Activated T-cell treated with anti-CD3 and anti-CD28 coated beads for 24 hours (primary cell): ENCODE measurements at regions not wholly inside any gene's neighbourhood (a gene's known extent, or its start where the extent isn't known, plus 50 kb on each side); places are given as distances from the start of the nearest gene placed in this dataset.

Experiments used
- DNase-seq: peaks from one replicate; pipeline ENCODE4 v3.0.0-alpha.2; 2020; ENCODE audit warnings: low read depth

DNA sequence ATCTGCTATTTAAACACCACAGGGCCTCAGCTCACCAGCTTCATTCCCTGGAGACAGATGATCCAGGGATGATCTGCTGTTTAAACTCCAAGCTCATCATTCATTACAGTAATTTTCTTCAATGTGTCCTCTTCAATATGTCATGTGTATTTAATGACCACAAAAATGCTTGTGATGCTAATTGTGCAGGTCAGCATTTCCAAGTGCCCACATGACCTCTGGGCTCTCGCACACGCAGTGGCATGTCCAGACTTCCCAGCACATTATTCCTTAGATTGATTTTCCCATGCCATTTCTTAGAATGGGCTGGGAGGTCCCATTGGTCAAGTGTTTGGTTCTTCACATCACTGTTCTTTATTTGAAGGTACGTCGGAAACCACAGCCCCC, 434.4 kb downstream of the HAO1 start:
- no peak for DNase-seq

DNA sequence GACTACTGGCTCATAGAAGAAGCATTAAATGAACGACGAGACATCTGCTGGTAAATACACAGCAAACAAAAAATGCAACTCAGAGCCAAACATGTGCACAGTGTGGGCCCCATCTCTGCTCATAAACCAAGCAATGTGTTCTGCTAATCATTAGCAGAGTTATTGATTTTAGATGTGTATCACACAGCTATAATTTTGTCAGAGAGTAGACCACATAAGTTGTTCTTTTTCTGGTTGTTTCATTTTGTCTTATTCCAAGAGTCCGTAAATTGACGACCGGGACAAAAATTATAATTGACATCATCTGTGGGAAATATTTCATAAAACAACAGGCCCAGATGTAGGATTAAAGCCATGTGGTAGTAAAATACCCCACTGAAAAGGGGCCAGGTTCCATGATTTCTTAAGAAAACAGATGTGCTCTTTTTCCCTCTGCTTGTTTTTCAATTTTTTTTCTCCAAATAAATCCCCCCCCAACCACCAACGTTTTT, 423.6 kb downstream of the HAO1 start:
- DNase-seq, result no peak

DNA sequence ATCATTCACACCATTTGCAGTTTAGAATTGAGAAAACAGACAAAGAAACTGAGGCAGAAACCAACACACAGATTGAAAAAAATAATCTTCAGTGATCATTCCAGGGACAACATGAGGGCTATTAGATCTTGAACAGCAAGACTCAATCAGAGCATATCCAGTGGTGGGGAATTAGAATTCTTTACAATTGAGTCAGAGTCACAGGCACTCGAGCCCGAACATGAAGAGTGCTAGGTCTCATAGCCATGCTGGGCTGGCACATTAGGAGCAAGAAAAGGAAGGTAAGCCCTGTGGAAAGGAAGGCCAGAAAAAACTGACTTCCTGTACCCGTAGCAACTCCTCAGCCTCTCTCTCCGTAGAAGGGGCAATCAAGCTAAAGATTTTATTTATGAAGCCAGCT, 419.9 kb downstream of the HAO1 start:
- no peak for DNase-seq

DNA sequence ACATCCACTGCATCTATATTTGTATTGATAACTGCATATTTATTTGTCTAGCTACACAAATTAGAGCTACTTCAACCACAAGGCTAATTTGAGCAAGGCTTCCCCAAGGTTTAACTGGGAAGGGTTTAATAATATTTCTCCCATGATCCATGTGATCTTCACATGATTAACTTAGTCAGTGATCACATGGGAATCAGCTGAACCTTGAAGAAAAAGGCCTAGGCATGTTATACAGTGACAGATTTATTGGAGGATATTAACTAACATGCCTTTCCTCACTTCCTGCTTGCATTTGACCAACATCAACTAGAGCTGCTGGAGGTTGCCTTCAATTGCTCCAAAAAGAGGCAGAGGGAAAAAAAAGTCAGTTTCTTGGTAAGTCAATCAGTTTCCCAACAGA, 417.0 kb downstream of the HAO1 start:
- no peak for DNase-seq

DNA sequence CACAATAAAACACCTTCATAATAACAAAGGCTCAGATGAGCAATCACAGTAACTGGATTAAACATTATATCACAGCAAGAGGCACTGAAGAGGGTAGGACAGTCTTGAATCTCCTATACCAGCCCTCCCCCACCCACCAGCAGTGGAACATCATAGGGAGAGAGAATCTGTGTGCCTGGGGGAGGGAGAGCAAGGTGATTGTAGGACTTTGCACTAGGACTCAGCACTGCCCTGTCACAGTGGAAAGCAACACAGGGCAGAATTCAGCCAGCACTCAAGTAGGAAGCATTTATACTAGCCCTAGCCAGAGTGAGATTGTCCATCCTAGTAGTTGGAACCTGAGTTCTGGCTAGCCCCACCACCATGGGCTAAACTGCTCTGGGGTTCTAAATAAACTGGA, 400.2 kb downstream of the HAO1 start:
- no peak for DNase-seq

DNA sequence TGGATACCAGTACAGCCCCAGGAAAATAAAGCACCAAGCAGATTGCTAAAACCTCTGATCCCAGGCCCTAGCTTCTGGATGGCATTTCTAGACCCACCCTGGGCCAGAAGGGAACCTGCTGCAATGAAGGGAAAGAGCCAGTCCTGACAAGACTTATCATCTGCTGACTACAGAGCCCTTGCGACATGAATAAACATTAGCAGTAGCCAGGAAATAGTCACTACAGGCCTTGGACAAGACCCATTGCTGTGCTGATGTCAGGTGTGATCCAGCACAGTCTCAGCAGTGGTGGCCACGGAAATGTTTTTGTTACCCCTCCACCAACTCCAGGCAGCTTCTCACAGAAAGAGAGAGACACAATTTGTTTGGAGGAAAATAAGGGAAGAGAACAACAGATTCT, 399.3 kb downstream of the HAO1 start:
- no peak for DNase-seq

DNA sequence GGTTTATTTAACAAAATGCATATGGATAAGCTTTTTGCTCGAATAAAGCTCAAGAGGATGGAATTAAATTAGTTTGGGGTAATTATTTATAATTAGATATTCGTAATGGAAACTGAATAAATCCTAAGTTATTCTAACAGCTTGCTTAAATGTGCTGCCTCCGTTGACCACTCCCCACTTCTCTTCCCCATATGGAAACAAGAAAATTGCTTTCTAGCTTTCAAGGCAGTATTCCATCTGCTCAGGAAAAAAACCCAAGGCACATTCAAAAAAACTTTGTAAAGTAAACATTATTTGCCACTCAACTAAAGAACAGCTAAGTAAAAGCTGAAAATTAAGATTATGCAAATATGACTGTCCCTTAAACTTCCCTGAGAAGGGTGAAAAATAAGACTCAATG, 369.2 kb downstream of the HAO1 start:
- DNase-seq, result no peak

DNA sequence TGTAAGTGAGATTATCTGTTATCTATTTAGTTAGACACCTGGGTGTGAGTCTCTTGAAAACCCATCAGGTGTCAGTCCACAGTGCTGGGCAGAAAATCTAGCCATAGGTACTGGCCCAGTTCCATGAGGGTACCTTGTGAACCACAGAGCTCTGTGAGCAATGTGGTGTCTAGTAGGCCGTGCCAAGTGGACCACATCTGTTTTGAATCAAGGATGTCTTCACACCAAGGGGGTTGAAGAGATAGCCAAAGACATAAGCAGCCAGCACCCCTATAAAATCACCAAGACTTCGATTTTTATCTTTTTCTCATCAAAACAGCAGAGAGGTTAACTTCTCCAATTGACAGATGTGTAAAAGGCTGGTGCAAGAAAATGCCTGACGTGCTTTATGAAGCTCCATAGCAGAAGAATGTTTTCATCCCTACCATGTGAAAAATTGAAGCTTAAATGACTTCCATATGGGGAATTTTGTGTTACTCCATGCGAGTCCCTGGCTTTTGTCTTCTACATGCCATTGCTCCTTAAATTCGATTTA, 368.7 kb downstream of the HAO1 start:
- no peak for DNase-seq

DNA sequence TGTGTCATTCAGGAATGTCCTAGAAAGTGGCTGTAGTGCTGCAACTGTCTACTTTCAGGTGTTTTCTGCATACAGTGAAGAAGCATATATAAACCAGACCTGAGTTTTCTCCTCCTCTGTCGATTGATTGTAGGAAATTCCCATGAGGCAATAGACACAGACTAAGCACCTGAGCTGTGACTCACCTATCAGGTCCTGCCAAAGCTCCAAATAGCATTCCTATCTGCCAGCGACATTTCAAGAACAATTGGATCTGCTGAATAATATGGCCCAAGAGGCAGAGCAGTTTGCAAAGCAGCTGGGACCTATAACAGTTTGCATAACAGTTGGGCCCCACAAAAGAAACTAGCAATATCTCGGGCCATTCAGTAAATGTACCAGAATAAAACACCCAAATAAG, 360.4 kb downstream of the HAO1 start:
- DNase-seq, result no peak

DNA sequence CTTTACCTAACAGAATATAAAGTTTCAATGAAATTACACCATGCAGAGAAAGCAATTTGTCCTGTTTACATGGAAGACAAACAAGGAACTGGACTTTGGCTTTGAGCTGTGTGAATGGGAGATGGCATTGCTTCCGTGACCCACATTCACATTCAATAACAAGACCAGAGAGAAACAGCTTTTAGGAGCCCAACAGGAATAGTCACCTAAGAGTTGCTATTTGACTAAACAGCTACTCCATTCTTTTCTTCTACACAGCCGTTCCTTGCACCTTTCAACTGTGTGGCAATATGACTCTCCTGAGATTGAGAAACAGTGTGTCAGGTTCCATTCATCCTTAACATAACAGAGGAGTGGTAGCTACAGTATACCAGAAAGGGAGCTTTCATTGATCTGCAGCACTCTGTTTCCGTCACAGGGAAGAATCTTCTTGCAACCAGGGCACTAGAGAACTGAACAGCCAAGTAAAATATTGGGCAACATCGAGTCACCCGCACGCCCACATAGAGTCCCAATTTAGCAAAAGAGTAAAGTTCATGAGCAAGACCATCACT, 355.1 kb downstream of the HAO1 start:
- no peak for DNase-seq

DNA sequence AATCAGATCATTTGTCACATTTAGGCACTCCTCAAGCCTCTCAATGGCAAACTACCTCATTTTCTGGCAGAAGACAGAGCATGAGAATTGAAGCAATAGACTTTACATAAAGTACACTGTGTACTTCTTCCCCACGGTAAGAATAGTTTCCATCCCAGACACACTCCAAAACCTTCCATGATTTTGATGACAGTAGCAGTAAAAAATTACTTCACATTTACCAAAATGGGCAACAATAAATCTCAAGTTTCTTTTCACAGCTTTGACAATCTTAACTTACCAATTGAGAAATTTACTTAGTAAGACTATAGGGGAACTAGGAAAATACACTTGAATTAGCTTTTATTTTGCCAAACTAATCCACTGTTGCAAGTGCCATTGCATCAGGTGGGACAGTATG, 353.8 kb downstream of the HAO1 start:
- no peak for DNase-seq

DNA sequence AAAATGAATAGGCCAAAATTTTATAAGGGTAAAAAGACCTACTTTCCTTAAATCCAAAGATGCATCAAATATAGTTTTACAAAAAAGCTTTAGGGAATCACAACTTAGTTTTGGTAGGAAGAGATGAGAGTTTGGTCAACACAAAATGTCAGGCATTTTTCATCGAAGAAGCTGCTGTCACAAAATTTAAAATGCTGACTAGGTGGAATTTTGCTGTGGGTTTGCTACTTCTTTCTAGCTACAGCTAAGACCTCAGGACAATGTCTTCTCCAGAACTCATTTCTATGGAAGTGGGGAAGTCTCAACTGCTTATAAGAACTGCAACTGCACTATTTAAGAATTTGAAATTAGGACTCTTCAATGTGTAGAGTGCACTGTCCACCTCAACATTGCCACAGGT, 351.1 kb downstream of the HAO1 start:
- no peak for DNase-seq

DNA sequence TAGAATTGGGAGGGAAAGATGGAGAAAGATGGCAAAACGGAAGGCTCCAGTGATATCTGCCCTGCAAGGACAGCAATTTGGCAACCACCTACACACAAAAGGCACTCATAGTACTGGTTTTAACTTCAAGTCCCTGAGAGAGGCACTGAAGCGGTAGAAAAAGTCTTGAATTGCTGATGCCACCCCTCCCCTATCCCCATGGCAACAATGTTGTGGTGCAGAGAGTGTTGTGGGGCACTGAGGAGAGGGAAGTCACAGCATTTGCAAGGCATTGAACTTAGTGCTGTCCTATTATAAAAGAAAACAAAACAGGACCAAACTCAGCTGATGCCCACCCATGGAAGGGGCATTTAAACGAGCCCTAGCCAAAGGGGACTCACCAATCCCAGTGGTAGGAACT, 343.7 kb downstream of the HAO1 start:
- no peak for DNase-seq

DNA sequence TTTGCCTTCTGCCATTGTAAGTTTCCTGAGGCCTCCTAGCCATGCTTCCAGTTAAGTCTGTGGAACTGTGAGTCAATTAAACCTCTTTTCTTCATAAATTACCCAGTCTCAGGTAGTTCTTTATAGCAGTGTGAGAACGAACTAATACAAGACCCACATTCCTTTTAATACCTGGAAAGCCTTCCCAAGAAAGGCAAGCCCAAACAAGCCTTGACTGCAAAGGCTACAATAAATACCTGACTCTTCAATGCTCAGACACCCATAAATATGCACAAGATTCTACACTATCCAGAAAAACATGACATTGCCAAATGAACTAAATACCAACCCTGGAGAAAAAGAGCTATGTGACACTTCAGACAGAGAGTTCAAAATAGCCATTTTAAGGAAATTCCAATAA, 338.8 kb downstream of the HAO1 start:
- no peak for DNase-seq

DNA sequence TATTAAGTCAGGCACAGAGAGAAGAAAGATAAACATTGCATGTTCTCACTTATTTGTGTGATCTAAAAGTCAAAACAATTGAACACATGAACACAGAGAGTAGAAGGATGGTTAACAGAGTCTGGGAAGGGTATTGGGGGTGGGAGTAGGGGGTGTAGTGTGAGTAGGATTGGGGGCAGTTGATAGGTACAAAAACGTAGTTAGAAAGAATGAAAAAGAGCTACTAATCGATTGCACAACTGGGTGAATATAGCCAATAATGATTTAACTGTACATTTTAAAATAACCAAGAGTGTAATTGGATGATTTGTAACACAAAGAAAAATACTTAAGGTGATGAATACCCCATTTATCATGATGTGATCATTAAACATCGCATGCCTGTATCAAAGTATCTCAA, 333.3 kb downstream of the HAO1 start:
- DNase-seq, result no peak

DNA sequence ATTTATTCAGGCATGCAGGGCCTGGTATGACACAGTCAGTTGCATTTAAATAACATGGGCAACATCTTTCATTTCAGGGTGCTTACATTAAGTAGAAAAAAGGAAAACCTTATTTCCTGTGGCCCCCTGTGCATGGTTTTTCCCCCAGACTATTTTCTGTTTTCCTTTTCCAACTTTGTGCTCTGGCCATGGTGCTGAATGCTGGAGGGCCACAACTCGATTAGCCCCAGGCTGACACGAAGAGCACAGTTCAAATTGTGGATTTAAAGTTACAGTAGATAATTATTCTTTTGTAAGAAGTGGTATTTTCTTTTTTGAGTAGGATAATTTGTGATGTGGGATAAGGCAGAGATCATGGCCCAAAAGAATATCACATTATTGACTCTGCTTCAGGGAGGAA, 332.0 kb downstream of the HAO1 start:
- DNase-seq, result no peak

DNA sequence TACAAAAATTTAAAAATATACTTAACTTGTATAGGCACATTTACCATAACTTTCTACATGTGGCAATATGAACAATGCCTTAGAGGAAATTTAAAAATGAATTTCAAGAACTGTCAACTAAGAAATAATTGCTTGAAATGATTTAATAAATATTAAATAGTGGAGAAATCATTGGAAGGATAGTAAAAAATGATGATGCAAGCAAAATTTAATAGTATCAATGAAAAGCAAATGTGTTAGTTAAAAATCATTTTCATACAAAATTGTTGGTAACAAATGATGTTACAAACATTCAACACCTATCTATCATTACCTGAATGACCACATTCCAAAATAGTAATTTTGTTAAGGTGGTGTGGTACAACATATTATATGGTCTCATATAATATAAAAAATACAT, 331.0 kb downstream of the HAO1 start:
- DNase-seq, result no peak

DNA sequence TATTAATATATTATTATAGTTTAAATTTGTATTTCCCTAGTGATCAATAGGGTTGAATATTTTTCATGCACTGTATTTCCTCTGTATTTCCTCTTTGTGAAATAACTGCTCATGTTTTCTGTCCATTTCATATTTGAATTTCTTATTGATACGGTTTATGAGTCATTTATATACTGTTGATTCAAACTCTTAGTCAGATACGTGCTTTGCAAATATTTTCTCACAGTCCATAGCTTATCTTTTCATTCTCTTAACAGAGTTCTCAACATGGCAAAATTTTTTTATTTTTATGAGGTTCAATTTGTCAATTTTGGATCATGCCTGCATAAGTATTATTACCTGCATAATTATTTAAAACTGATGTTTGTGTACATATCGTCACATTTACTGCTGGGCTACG, 329.6 kb downstream of the HAO1 start:
- DNase-seq, result no peak

DNA sequence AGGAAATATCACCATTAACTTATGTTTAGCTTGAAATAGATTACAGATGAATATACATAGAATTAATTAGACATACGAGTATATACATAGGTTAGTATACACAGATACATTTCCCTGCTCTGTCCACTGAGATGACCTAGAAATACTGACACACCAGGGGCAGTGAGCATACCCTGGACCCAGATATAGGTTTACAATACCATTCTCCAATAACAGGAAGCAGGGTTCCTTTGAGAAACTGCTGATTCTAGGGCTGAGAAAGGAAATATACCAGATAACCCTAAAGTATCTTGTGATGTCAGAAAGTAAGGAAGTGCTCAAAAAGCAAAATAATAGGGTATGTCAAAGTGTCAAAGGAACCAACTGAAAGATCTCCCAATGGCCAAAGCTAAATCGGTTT, 322.5 kb downstream of the HAO1 start:
- no peak for DNase-seq

DNA sequence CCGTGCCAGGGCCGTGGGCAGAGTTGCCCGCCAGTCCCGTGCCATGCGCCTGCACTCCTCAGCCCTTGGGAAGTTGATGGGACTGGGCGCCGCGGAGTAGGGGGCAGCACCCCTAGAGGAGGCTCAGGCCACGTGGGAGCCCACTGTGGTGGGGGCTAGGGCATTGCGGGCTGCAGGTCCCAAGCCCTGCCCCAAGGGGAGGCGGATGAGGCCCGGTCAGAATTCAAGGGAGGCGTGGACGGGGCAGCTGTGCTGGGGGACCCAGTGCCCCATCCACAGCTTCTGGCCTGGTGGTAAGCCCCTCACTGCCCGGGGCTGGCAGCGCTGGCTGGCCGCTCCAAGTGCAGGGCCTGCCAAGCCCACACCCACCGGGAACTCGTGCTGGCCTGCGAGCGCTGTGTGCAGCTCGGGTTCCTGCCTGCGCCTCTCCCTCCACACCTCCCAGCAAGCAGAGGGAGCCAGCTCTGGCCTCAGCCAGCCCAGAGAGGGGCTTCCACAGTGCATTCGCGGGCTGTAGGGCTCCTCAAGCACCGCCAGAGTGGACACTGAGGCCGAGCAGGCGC, 317.8 kb downstream of the HAO1 start:
- no peak for DNase-seq

DNA sequence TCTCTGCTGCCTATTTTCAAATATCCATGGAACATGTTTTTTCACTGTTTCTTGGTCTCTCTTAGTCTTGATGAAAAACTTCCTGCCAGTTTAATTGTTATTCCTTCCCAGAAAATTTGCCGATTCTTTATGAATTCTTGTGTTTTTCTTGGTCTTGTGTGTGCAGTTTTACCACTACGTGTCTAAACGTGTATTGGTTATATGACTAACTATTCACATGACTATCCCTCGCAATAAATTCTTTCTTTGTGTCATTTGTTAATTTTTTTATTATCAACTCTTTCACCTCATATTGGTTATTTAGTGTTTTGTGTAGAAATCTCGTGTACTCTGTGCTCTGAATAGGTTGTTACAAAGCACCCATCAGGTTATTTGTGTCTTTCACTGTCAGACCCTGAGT, 315.4 kb downstream of the HAO1 start:
- no peak for DNase-seq

DNA sequence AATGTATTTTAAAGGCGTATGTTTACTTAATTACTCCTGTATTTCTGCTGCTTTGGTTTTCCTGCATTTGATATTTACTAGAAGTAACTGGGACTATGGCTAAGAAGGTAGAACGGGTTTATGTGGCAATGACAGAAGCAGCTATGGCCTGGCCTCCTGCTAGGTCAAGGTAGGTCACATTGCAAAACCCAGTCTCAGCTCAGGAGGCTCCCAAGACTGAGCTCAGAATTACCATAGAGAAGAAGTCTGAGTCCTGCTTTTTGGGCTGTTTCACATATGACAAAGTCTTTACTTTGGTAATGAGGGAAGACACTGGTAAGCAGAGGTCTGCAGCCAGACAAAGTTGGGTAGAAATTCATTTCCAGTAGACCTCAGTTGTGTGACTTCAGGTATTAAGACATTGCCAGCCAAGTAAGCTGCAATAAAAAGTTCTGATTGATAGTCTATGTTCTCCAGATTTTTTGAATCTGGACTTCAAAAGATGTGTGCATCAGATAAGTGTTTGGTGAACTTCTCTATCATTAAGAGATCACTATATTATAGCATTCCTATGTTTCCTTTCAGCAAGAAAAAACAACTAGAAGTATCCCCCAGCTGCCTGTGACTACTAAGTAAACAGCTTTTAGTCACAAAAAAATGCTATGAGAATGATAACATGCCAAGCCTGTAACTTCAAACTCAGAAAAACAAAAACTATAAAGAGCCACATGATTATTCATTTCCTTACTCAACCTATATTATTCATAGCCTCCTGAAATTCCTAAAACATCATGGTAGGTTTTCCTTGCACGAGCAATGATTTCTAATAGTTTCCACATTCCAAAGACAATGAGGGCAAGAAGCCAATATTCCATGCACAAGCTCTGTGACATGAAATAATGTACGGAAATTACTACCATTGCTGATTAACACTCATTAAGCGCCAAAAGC, 312.3 kb downstream of the HAO1 start:
- no peak for DNase-seq

DNA sequence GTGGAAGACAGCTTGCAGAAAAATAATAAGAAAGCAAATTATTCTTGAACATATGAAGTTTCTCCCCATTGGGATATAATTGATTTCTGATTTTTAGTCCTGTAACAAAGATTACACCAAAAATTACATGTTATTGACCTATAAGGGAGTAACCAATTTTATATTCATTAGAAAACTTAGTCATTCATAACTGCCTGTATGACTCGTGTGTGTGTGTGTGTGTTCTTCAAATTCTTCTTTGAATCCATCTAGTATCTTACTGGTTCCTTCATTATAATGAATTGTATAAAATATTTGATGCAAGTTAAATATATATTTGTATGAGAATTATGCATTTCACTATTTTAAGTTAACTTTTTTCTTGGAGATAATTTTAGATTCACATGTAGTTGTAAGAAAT, 310.4 kb downstream of the HAO1 start:
- DNase-seq, result no peak
